ENCODE measurements at regions not wholly inside any gene's neighbourhood (a gene's known extent, or its start where the extent isn't known, plus 50 kb on each side); places are given as distances from the start of the nearest gene placed in this dataset.
A peak's percentile ranks its signal among the peaks of the same experiment; 100 is the strongest.
"Not testable (repeated sequence)": the region's sequence is repeated elsewhere in the genome, so short reads cannot be mapped to it uniquely, and the experiment has no call there.

GRCh38 chr13:62407871-62408270, 992.2 kb upstream of the PCDH20 start:
- Mint-ChIP-seq H3K27ac (no peak overlapping the region), H3K27me3 (no peaks in the 10 kb centered on the region), H3K4me3 (ENCODE audit: low read depth) (no peak overlapping the region), H3K36me3 (ENCODE audit: insufficient read depth) (no peaks in the 10 kb centered on the region), H3K4me1 (ENCODE audit: low read depth) (no peaks in the 10 kb centered on the region), H3K9me3 (ENCODE audit: low read depth) (peaks cover 6% of the 10 kb centered on the region)
- TF ChIP-seq CTCF (IDR thresholded peaks at IDR 0.05; ENCODE audit: unreplicated experiment), result no peak
- DNase-seq (ENCODE audit: low spot score, unreplicated experiment), result no peak

- DNase-seq (ENCODE audit: low spot score, unreplicated experiment), result no peak
- H3K9me3 Mint-ChIP-seq (ENCODE audit: low read depth), result no peaks in the 10 kb centered on the region
- H3K36me3 Mint-ChIP-seq (ENCODE audit: insufficient read depth), result no peaks in the 10 kb centered on the region
- no peak overlapping the region for H3K27ac Mint-ChIP-seq
- H3K4me1 Mint-ChIP-seq (ENCODE audit: low read depth), result peaks cover 8% of the 10 kb centered on the region
- no peak overlapping the region for H3K4me3 Mint-ChIP-seq (ENCODE audit: low read depth)
- H3K27me3 Mint-ChIP-seq, result no peaks in the 10 kb centered on the region
- TF ChIP-seq CTCF (IDR thresholded peaks at IDR 0.05; ENCODE audit: unreplicated experiment), result no peak
These were observed 972.9 kb upstream of the PCDH20 start for GRCh38 chr13:62388515-62388914.

GRCh38 chr13:62387647-62388046, 972.0 kb upstream of the PCDH20 start:
- no peaks in the 10 kb centered on the region for H3K36me3 Mint-ChIP-seq (ENCODE audit: insufficient read depth)
- DNase-seq (ENCODE audit: low spot score, unreplicated experiment), result no peak
- no peak overlapping the region for H3K27ac Mint-ChIP-seq
- H3K27me3 Mint-ChIP-seq, result no peaks in the 10 kb centered on the region
- peaks cover 8% of the 10 kb centered on the region for H3K4me1 Mint-ChIP-seq (ENCODE audit: low read depth)
- no peak overlapping the region for H3K4me3 Mint-ChIP-seq (ENCODE audit: low read depth)
- no peaks in the 10 kb centered on the region for H3K9me3 Mint-ChIP-seq (ENCODE audit: low read depth)
- TF ChIP-seq CTCF (IDR thresholded peaks at IDR 0.05; ENCODE audit: unreplicated experiment), result peak; percentile 65

GRCh38 chr13:62379241-62379640, 963.6 kb upstream of the PCDH20 start:
- H3K36me3 Mint-ChIP-seq (ENCODE audit: insufficient read depth); DNase-seq (ENCODE audit: low spot score, unreplicated experiment); H3K4me1 Mint-ChIP-seq (ENCODE audit: low read depth); H3K9me3 Mint-ChIP-seq (ENCODE audit: low read depth); H3K27me3 Mint-ChIP-seq; H3K27ac Mint-ChIP-seq; H3K4me3 Mint-ChIP-seq (ENCODE audit: low read depth): not testable (repeated sequence)

GRCh38 chr13:62377838-62378237, 962.2 kb upstream of the PCDH20 start:
- no peaks in the 10 kb centered on the region for H3K27me3 Mint-ChIP-seq
- H3K4me1 Mint-ChIP-seq (ENCODE audit: low read depth), result peaks cover 5% of the 10 kb centered on the region
- no peak for DNase-seq (ENCODE audit: low spot score, unreplicated experiment)

More at GRCh38 chr13:62377838-62378237, 962.2 kb upstream of the PCDH20 start:
- H3K27ac Mint-ChIP-seq, result no peak overlapping the region
- TF ChIP-seq CTCF (IDR thresholded peaks at IDR 0.05; ENCODE audit: unreplicated experiment), result no peak
- peaks cover 9% of the 10 kb centered on the region for H3K9me3 Mint-ChIP-seq (ENCODE audit: low read depth)
- H3K36me3 Mint-ChIP-seq (ENCODE audit: insufficient read depth), result peaks cover 5% of the 10 kb centered on the region
- H3K4me3 Mint-ChIP-seq (ENCODE audit: low read depth), result no peak overlapping the region
